GM19324 (cell line): ENCODE measurements at regions not wholly inside any gene's neighbourhood (a gene's known extent, or its start where the extent isn't known, plus 50 kb on each side); places are given as distances from the start of the nearest gene placed in this dataset.

ENCODE experiments used
- ATAC-seq: cut with Tn5 transposase; IDR thresholded peaks from one replicate; pipeline ENCODE4 v1.9.1; 2021; ENCODE audit warnings: mild to moderate bottlenecking, moderate library complexity; ENCODE audit not compliant: unreplicated experiment, low FRiP score

DNA sequence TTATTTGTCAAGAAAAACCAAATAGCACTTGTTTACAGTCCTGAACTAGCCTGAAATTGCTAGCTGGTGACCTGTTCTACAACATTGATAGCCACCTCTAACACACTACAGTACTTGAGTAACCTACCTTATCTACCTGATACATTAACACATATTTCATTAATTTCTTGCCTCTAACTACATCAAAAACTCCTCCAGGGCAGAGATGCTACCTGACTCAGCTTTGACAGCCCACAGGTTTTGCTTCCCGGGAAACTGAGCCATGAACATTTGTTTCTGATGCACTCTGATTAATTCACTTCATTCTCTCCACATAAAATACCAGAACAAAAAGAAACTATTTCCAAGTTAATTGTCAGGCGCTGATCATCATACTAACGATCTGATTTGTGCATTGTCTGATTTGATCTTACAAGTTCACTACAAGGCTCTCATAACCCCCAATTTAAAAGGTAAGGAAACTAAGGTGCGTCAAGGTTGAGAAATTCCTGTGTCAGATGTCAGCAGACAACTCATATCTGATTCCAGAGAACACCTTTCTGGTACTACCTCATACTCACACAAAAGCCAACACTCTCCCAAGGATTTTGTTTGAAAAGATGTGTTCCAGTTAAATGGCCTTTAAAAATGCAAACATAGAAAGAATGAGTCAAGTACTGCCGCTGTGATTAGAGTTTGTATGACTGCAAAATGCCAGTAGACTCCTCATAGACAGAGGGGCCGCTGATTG, 768.7 kb downstream of the BCL11B start:
- ATAC-seq = no peak

DNA sequence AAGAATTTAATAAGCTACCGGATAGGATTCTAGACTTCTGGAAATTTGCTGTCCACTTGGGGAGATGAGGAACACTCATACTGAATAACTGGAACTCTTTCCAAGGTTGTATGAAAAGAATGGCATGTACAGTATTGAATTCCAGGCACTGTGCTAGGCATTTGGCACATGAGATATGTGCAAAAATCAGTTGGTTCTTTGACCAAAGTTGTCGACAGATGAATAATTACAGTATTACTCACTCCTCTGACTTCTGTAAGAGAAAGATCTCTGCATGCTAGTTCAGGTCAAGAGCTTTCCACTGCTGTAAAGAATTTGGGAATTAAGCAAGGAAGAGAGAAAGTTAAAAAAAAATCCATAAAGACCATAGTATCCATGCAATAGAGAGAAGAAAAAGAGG, 764.7 kb downstream of the BCL11B start:
- no peak for ATAC-seq

DNA sequence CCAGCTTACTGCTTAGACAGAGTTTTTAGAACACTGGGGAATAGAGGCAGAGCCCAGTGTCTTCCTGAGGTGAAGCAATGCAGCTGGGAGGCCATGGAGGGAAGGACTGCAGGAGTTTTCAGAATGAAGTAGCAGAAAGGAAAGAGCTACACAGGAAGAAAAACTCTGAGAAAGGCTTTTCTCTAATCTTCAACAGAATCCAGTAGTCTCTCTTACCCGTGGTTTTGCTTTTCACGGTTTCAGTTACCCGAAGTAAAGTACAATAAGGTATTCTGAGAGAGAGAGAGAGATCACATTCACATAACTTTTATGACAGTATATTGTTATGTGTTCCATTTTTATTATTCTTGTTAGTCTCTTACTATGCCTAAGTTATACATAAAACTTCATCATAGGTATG, 761.6 kb downstream of the BCL11B start:
- no peak for ATAC-seq

DNA sequence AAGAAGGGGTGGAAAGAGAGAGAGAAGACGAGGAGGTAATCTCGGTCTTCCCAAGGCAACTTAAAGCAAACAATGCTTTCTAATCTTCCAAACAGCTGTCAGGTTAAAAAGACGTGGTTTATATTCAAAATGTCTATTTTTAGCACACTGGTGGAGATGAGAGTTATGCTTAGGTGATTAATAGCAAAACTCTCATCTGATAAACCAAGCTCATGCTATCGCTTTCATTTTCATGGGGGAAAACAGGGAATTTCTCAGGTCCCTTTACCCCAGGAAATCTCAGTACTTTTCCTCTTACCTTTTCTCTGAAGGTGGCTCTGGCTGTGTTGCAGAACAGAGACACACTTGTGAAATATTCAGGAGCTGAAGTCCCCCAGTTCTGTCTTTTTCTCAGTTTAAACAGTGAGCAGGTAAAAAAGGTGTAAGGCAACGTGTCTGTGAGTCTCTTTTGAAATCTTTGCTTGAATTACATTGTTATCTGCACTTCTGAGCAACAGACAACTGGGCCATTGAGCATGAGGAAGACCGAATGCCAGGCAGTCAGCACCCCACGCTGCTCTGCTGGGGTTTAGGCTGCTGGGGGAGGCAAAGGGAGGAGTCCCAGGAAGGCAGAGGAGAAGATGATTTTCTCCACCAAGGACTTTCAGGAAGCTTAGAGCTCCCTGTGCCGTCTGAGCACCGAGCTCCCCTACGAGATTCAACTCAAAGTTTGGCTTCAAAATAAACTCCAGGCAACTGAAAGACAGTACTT, 759.3 kb downstream of the BCL11B start:
- ATAC-seq = no peak

DNA sequence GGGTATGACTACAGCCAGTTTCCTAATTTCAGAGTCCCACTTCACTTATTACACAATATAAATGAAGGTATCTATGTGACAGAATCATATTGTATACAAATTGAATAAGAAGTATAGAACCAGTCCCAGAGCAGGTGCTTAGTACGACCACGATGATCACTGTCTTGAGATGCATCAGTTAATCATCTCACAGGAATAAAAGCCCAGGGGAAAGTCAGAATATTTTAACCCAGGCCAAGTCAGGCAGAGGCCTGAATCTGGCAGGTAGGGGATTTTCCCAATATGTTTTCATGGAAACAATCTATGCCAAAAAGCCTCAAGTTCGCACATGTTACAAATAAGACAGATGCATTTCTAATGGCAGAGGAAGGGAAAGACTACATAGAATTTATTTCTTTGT, 758.4 kb downstream of the BCL11B start:
- no peak for ATAC-seq

DNA sequence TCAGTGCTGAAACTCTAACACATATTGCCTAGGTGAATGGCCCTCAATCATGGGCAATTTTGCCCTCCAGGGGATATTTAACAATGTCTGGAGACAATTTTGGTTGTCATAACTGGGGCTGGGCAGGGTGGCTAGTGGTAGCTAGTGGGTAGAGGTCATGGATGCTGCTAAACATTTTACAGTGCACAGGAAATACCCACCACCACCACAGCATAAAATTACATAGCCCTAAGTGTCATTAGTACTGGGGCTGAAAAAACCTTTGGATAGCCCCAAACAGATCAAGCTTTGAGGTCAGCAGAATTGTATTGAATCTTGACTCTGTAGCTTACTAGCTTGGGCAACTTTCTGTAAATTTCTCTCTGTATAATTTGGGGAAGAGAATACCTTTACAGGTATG, 758.0 kb downstream of the BCL11B start:
- no peak for ATAC-seq

DNA sequence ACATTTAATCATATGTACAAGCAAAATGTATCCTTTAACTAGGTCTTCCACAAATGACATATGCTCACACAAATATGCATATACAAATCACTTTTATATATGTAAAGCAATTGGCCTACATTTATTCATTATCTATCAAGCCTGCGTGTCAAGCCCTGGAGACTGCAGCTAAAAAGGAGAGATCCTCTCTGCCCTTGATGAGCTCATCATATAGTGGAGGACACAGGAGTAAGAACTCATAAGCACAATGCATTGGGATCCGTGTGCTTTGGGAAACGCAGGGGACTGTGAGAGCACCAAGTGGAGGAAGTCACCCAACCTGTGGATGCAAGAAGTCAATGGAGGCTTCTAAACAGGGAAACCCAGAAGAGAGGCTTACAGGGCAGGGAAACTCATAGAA, 735.7 kb downstream of the BCL11B start:
- ATAC-seq = no peak

DNA sequence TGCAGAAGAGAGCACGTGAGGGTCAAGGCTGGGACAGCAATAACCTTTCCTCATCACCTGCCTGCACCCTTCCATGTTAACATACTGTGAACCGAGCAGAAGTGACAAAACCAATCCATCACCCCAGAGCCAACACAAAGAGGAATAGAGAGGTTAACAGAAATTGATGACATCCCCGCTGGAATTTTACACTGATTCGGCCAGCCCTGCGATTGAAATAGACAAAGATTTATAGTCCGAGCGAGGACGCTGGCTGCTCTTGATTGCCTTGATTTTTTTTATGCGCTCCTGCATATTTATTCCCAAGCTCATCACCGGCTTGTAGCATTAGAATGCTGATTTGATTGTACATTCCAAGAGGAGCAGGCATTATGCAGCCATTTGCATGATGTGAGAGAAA, 729.7 kb downstream of the BCL11B start:
- no peak for ATAC-seq

DNA sequence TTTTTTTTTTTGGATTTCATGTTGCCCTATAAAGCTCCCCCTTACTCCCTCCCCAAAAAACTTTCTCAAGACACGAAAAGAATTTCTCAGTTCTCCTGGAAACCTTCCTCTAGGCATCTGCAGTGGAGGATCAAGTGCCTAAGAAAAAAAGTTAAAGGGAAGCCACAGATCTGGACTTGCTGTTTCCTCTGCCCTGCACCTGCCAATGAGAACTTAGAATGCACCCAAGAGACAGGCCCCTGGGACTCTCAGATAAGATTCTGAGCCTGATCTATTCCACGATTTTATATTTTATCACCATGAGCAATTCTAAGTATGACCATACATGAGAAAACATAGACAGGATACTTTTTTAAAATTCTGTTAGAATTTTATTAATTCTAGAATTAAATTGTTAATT, 728.9 kb downstream of the BCL11B start:
- ATAC-seq = no peak

DNA sequence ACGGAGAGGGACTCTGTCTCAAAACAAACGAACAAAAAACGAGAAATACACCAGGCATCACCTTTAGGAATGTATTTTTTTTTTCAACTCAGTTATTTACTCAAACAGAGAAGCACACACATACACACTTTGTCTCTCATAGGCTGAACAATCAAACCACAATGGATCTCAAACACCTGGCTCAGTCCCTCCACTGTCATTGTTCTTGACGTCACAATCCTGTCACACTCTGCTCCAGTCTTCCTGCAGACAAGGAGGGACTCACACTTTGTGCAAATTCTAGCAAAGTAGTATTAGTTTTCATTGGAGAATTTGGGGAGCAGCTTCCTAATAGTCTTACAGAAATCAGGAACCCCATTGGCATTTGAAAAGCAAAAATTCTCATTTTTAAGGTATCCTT, 727.8 kb downstream of the BCL11B start:
- ATAC-seq = no peak

DNA sequence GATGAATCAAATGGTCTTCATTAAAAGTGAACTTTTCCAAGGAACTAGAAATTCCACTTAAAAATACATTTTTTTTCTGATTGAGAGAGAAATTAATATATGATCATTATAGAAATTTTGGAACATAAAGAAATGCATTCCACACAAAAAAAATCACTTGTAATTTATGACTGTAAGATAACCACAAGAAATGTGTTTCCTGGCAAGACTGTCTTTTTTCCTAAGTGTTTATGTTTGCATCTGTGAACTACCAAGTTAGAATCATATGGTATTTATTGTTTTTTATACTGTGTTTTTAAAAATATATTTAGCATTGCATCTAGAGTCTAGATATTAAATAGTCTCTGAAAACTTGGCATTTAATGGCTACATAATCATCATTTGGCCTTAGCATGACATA, 726.8 kb downstream of the BCL11B start:
- no peak for ATAC-seq

DNA sequence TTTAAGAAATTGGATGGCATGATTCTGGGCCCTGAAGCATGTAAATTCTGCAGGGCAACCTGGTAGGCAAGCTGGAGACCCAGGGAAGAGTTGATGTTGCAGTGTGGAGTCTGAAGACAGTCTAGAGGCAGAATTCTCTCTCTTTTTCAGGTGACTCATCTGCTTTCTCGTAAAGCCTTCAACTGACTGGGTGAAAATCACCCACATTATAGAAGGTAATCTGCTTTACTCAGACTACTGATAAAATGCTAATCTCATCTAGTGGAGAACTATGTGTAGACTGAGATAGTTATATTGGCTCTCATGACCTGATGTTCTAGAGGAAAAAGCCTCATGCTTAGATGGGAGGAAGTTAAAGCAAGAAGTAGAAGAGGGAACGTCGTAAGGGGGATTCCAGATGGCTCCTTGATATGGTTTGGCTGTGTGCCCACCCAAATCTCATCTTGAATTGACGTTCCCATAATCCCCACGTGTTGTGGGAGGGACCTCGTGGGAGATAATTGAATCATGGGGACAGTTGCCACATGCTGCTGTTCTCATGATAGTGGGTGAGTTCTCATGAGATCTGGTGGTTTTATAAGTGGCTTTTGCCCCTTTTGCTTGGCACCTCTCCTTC, 723.8 kb downstream of the BCL11B start:
- ATAC-seq = no peak

DNA sequence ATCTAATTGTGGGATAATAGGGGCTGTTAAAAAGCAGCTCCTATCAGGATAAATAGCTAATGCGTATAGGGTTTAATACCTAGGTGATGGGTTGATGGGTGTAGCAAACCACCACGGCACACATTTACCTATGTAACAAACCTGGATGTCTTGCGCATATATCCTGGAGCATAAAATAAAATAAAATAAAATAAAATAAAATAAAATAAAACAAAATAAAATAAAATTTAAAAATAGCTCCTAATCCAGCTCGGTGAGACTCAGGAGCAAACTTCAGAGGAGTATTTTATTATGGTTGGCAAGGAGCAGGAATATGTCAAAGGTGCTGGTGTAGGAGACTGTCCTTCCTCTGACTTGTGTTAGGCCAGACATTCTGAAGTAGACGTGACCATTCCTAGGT, 721.0 kb downstream of the BCL11B start:
- no peak for ATAC-seq

DNA sequence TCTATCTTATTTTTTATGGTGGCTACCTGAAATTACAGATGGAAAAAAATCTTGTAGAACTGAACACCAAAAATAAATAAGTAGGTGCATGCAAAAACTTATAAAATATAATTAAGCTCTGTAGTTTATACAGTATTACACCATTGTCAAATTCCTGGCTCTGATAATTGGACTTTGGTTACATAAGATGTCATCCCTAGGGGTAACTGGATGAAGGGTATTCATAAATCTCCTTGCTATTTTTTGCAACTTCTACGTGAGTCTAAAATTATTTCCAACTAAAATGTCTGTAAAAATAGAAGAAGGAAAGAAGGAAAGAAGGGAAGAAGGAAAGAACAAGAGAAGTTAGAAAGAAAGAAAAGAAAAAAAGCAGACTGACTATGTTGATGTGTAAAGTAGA, 716.6 kb downstream of the BCL11B start:
- no peak for ATAC-seq

DNA sequence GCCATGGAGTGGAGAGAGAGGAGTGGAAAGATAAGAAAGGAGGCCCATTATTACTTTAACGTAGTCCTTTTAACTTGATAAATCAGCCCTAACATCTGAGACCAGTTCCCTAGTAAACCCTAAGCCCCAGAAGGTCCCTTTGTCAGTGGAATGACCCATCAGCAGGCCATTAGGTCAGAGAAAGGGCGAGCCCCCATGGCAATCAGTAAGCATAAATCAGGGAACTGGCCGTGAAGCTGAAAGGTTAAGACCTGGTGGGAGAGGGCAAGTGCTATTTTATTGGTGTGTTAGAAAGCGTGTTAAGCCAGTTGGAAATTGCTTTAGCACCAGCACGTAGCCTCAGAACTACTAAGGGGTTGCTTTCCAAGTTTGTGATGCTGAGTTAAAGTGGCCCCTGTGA, 708.0 kb downstream of the BCL11B start:
- no peak for ATAC-seq

DNA sequence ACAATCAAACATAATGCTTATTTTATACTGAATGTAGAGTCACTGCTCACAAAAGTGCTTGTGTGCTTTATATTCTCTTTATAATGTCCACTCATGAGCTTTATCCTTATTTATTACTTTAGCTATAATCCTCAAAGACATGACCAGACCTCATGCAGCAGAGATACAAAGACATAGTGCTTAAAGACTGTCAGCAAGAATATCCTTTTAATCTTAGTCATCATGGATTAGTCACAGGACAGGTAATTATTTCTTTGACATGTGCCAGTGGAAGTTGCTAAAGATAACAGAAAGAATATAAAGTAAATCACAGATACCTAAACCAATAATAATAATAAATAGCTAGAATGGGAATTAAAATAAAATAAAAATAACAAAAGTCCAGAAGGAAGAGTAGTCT, 707.5 kb downstream of the BCL11B start:
- no peak for ATAC-seq

DNA sequence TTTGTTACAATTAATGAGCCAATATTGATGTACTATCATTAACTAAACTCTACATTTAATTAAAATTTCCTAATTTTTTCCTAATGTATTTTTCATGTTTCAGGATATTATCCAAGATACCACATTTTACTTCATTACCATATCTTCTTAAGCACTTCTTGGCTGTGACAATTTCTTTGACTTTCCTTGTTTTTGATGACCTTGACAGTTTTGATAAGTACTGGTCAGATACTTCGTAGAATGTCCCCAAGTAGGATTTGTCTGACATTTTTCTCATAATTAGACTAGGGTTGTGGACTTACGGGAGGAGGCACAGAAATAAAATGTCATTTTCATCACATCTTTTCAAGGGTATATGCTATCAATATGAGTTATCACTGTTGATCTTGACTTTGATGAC, 700.9 kb downstream of the BCL11B start:
- no peak for ATAC-seq

DNA sequence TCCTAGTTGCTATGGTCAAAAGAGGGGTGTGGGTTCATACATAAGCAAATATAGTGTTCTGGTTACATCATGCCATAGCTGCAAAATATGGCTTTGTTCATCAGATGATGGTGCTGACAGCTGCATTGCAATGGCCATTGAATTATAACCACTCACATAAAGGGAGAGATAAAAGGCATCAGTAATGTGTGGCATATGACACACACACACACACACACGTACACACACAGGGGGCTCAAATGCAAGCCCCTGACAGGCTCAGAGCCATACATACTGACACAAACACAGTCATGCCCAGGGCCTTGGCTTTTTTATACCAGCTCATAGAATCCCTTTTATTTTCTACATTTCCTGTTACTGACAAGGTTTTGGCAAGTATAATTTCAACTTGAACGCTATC, 698.9 kb downstream of the BCL11B start:
- ATAC-seq = no peak

DNA sequence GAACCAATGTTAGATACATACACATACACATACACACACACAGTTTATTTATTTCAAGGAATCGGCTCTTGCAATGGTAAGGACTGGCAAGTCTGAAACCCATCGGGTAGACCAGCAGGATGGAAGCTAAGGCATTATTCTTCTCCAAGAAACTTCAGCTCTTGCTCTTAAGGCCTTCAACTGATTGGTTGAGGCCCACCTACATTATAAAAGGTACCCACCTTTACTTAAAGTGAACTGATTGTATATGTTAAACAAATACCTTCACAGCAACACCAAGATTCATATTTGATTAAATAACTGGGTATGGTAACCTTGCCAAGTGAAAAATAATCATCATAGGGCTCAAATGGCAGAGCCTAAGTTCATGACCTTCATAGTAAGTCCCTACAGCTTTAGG, 695.5 kb downstream of the BCL11B start:
- no peak for ATAC-seq

DNA sequence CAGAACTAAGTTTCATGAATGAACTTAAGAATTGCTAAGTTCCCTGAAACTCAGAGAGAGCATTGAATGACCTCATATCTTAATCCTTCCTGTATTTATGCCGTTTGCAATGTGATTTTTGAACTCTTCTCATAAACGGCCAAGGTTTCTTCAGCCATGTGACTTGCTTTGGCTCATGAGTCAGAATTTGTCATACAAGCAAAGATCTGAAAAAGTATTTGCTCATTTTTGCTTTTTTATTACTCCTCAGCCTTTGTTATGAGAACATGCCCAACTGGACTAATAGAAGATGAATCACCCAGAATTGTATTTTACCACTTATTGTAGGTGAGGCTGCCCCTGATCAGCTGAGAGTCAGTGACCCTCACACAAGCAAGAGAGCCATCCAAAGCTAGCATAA, 693.8 kb downstream of the BCL11B start:
- ATAC-seq = no peak

DNA sequence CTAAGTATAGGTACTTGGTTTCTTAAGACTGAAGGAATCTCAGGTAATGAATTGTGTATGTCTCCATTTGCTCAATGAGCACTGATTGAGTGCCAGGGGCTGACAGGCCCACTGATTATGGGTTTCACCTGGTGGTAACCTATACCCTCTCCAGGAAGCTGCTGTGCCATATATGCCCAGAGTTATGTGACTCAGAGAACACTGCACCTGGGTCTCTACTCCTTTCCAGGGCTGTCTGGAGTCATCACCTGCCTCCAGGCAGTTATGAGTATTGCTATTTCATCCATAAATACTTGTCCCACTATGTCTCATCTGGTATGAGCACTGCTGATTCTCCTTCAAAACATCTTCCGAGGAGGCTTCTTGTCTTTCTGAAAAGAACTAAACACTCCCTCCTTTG, 692.9 kb downstream of the BCL11B start:
- ATAC-seq = no peak

DNA sequence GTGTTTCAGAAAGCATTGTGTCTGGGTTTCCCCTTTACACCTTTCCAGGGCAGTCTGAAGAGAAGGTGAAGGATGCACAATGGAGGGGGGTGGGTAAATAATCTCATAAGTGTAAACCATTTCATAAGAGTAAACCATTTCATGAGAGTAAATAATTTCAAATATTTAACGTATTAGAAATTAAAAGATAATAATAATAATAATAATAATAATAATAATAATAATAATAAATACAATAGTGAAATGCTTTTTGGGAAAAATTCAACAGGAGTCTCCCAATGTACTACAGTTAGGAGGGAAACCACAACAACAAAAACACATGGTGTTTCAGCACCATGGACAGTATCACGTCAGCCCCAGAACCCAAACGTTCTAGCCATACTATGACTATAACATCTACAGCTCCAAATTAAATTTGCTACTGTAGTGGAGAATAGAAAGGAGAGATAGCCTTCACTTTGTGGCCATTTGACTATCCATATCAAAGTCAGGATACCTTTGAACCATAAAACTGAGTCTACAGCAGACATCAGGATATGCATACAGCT, 691.8 kb downstream of the BCL11B start:
- no peak for ATAC-seq
